ENCODE measurements at regions not wholly inside any gene's neighbourhood (a gene's known extent, or its start where the extent isn't known, plus 50 kb on each side); places are given as distances from the start of the nearest gene placed in this dataset.

- TF ChIP-seq ZNF407 (CRISPR knock-in tag; IDR thresholded peaks at IDR 0.05; ENCODE audit: not compliant biosample characterization) (no peak), ZNF878 (CRISPR knock-in tag; IDR thresholded peaks at IDR 0.05) (no peak), ZNF557 (CRISPR knock-in tag; IDR thresholded peaks at IDR 0.05) (no peak)
Observed at GRCh38 chr1:25095635-25096200, 136.6 kb downstream of the SYF2 start (continued).

- no TSS peak for BruUV-seq (replicated peaks)
- Histone ChIP-seq H3K27ac (ENCODE audit: extremely low read length, insufficient read depth, low read length) (no peak overlapping the region), H3K9ac (ENCODE audit: insufficient read depth, low read depth, low read length) (no peak overlapping the region), H3K4me3 (replicated peaks in 1 of 3; ENCODE audit: insufficient read depth in 1 of 3, low read depth in 2 of 3, low read length in 3 of 3) (no peak overlapping the region), H3K4me1 (ENCODE audit: insufficient read depth, low read length) (peaks cover 13% of the 10 kb centered on the region), H3K79me2 (ENCODE audit: insufficient read depth, low read length) (no peaks in the 10 kb centered on the region), H3K9me3 (ENCODE audit: low read length) (no peaks in the 10 kb centered on the region), H4K20me1 (ENCODE audit: insufficient read depth, low read length) (no peaks in the 10 kb centered on the region), H3K36me3 (replicated peaks in 1 of 2; ENCODE audit: control insufficient read depth in 1 of 2, insufficient read depth in 2 of 2, low read length in 2 of 2) (no peaks in the 10 kb centered on the region), H3K4me2 (ENCODE audit: low read depth, low read length) (no peak overlapping the region), H3K27me3 (ENCODE audit: control insufficient read depth in 1 of 2, insufficient read depth in 2 of 2, low read length in 2 of 2) (peaks cover 0 to 31% of the 10 kb centered on the region in 2 experiments; a peak in 2 of 5 replicates), H2AFZ (ENCODE audit: low read length) (no peak overlapping the region)
- CTCF ChIA-PET (ENCODE audit: low intra/inter-chr PET ratio, low total read pairs), result no interaction called here
- POLR2A ChIA-PET, result no interaction called here
- ATAC-seq (no peak), DNase-seq (ENCODE audit: low spot score) (no peak), FAIRE-seq (no peak)
- in situ Hi-C loops (cut with HindIII; ENCODE audit: extremely low pct_ligation_motif_present, low pct_unique_long_range_greater_than_20kb), result no loop called here
- WGBS (ENCODE audit: low lambda C conversion rate), result 44% methylated on average over 10 of the region's 10 CpGs
- intact Hi-C loops (cut with micrococcal nuclease; ENCODE audit: unreplicated experiment), result no loop called here
- TF ChIP-seq ZC3H4 (CRISPR knock-in tag; IDR thresholded peaks at IDR 0.05; ENCODE audit: borderline replicate concordance) (no peak), MTA3 (CRISPR knock-in tag; IDR thresholded peaks at IDR 0.05) (no peak), HNRNPLL (IDR thresholded peaks at IDR 0.05; ENCODE audit: low read depth, low read length, poor library complexity, severe bottlenecking) (no peak), ZSCAN31 (CRISPR knock-in tag; IDR thresholded peaks at IDR 0.05; ENCODE audit: low read depth) (no peak), IRF9 (CRISPR knock-in tag; IDR thresholded peaks at IDR 0.05; ENCODE audit: borderline replicate concordance) (no peak), REST (IDR thresholded peaks at IDR 0.05; ENCODE audit: borderline replicate concordance in 1 of 2, low read depth in 1 of 2, low read length in 2 of 2) (no peak)
Observed at GRCh38 chr1:25094995-25095394, 137.3 kb downstream of the SYF2 start.

Data from HepG2 (cell line).